ENCODE measurements at regions not wholly inside any gene's neighbourhood (a gene's known extent, or its start where the extent isn't known, plus 50 kb on each side); places are given as distances from the start of the nearest gene placed in this dataset.
"Not testable (repeated sequence)": the region's sequence is repeated elsewhere in the genome, so short reads cannot be mapped to it uniquely, and the experiment has no call there.

GRCh38 chrX:16360056-16360455 lies 192.8 kb downstream of the MAGEB17 start:
- not testable (repeated sequence) for H3K27ac Mint-ChIP-seq; H3K36me3 Mint-ChIP-seq (ENCODE audit: low read depth); H3K4me3 Mint-ChIP-seq; H3K9me3 Mint-ChIP-seq; H3K4me1 Mint-ChIP-seq (ENCODE audit: low read depth); H3K27me3 Mint-ChIP-seq (ENCODE audit: low read depth); DNase-seq (ENCODE audit: low spot score)

- no peak overlapping the region for H3K4me3 Mint-ChIP-seq
- no peak overlapping the region for H3K27ac Mint-ChIP-seq
- H3K4me1 Mint-ChIP-seq (ENCODE audit: low read depth): no peaks in the 10 kb centered on the region
- no peaks in the 10 kb centered on the region for H3K27me3 Mint-ChIP-seq (ENCODE audit: low read depth)
- no peaks in the 10 kb centered on the region for H3K9me3 Mint-ChIP-seq
- DNase-seq (ENCODE audit: low spot score): no peak
- H3K36me3 Mint-ChIP-seq (ENCODE audit: low read depth): no peaks in the 10 kb centered on the region
Measured at GRCh38 chrX:16368696-16369095, 201.4 kb downstream of the MAGEB17 start.

GRCh38 chrX:16376056-16376455 lies 208.8 kb downstream of the MAGEB17 start:
- no peaks in the 10 kb centered on the region for H3K9me3 Mint-ChIP-seq
- no peak overlapping the region for H3K27ac Mint-ChIP-seq
- H3K27me3 Mint-ChIP-seq (ENCODE audit: low read depth): no peaks in the 10 kb centered on the region
- H3K4me3 Mint-ChIP-seq: no peak overlapping the region
- no peaks in the 10 kb centered on the region for H3K4me1 Mint-ChIP-seq (ENCODE audit: low read depth)
- DNase-seq (ENCODE audit: low spot score): no peak
- H3K36me3 Mint-ChIP-seq (ENCODE audit: low read depth): no peaks in the 10 kb centered on the region

- Mint-ChIP-seq H3K27ac (no peak overlapping the region), H3K4me3 (no peak overlapping the region), H3K27me3 (ENCODE audit: low read depth) (no peaks in the 10 kb centered on the region), H3K4me1 (ENCODE audit: low read depth) (no peaks in the 10 kb centered on the region), H3K9me3 (no peaks in the 10 kb centered on the region), H3K36me3 (ENCODE audit: low read depth) (no peaks in the 10 kb centered on the region)
- no peak for DNase-seq (ENCODE audit: low spot score)
Measured at GRCh38 chrX:16386126-16386525, 218.8 kb downstream of the MAGEB17 start.

- H3K4me1 Mint-ChIP-seq (ENCODE audit: low read depth): no peaks in the 10 kb centered on the region
- DNase-seq (ENCODE audit: low spot score): no peak
- no peaks in the 10 kb centered on the region for H3K9me3 Mint-ChIP-seq
- no peaks in the 10 kb centered on the region for H3K36me3 Mint-ChIP-seq (ENCODE audit: low read depth)
- no peak overlapping the region for H3K4me3 Mint-ChIP-seq
- no peak overlapping the region for H3K27ac Mint-ChIP-seq
- no peaks in the 10 kb centered on the region for H3K27me3 Mint-ChIP-seq (ENCODE audit: low read depth)
Measured at GRCh38 chrX:16392597-16392996, 225.3 kb downstream of the MAGEB17 start.

- Mint-ChIP-seq H3K36me3 (ENCODE audit: low read depth) (no peaks in the 10 kb centered on the region), H3K9me3 (no peaks in the 10 kb centered on the region), H3K4me3 (no peak overlapping the region), H3K27me3 (ENCODE audit: low read depth) (no peaks in the 10 kb centered on the region), H3K27ac (no peak overlapping the region), H3K4me1 (ENCODE audit: low read depth) (no peaks in the 10 kb centered on the region)
- no peak for DNase-seq (ENCODE audit: low spot score)
Measured at GRCh38 chrX:16394290-16394689, 227.0 kb downstream of the MAGEB17 start.

- no peaks in the 10 kb centered on the region for H3K4me1 Mint-ChIP-seq (ENCODE audit: low read depth)
- H3K4me3 Mint-ChIP-seq: no peak overlapping the region
- no peaks in the 10 kb centered on the region for H3K9me3 Mint-ChIP-seq
- DNase-seq (ENCODE audit: low spot score): no peak
- no peak overlapping the region for H3K27ac Mint-ChIP-seq
- H3K27me3 Mint-ChIP-seq (ENCODE audit: low read depth): no peaks in the 10 kb centered on the region
- no peaks in the 10 kb centered on the region for H3K36me3 Mint-ChIP-seq (ENCODE audit: low read depth)
Measured at GRCh38 chrX:16403808-16404207, 236.5 kb downstream of the MAGEB17 start.

- H3K4me3 Mint-ChIP-seq: no peak overlapping the region
- H3K27ac Mint-ChIP-seq: no peak overlapping the region
- no peaks in the 10 kb centered on the region for H3K36me3 Mint-ChIP-seq (ENCODE audit: low read depth)
- no peaks in the 10 kb centered on the region for H3K9me3 Mint-ChIP-seq
- no peaks in the 10 kb centered on the region for H3K4me1 Mint-ChIP-seq (ENCODE audit: low read depth)
- no peak for DNase-seq (ENCODE audit: low spot score)
- H3K27me3 Mint-ChIP-seq (ENCODE audit: low read depth): no peaks in the 10 kb centered on the region
Measured at GRCh38 chrX:16416588-16416987, 233.4 kb upstream of the S100G start.

- no peaks in the 10 kb centered on the region for H3K9me3 Mint-ChIP-seq
- H3K4me1 Mint-ChIP-seq (ENCODE audit: low read depth): no peaks in the 10 kb centered on the region
- DNase-seq (ENCODE audit: low spot score): no peak
- H3K36me3 Mint-ChIP-seq (ENCODE audit: low read depth): no peaks in the 10 kb centered on the region
- H3K4me3 Mint-ChIP-seq: no peak overlapping the region
- H3K27ac Mint-ChIP-seq: no peak overlapping the region
- no peaks in the 10 kb centered on the region for H3K27me3 Mint-ChIP-seq (ENCODE audit: low read depth)
Measured at GRCh38 chrX:16418650-16419049, 231.3 kb upstream of the S100G start.

GRCh38 chrX:16427668-16428067 lies 222.3 kb upstream of the S100G start:
- Mint-ChIP-seq H3K4me3 (no peak overlapping the region), H3K27ac (no peak overlapping the region), H3K4me1 (ENCODE audit: low read depth) (peaks cover 4% of the 10 kb centered on the region), H3K27me3 (ENCODE audit: low read depth) (no peaks in the 10 kb centered on the region), H3K36me3 (ENCODE audit: low read depth) (no peaks in the 10 kb centered on the region), H3K9me3 (no peaks in the 10 kb centered on the region)
- no peak for DNase-seq (ENCODE audit: low spot score)

- Mint-ChIP-seq H3K36me3 (ENCODE audit: low read depth) (no peaks in the 10 kb centered on the region), H3K9me3 (no peaks in the 10 kb centered on the region), H3K27me3 (ENCODE audit: low read depth) (no peaks in the 10 kb centered on the region), H3K4me3 (no peak overlapping the region), H3K4me1 (ENCODE audit: low read depth) (peaks cover 9% of the 10 kb centered on the region), H3K27ac (no peak overlapping the region)
- no peak for DNase-seq (ENCODE audit: low spot score)
Measured at GRCh38 chrX:16429406-16429805, 220.6 kb upstream of the S100G start.

GRCh38 chrX:16431266-16431665 lies 218.7 kb upstream of the S100G start:
- H3K27ac Mint-ChIP-seq: no peak overlapping the region
- no peak overlapping the region for H3K4me3 Mint-ChIP-seq
- no peak for DNase-seq (ENCODE audit: low spot score)

GRCh38 chrX:16433021-16433420 lies 216.9 kb upstream of the S100G start:
- Mint-ChIP-seq H3K27me3 (ENCODE audit: low read depth) (no peaks in the 10 kb centered on the region), H3K27ac (no peak overlapping the region), H3K4me1 (ENCODE audit: low read depth) (peaks cover 9% of the 10 kb centered on the region), H3K4me3 (no peak overlapping the region), H3K36me3 (ENCODE audit: low read depth) (no peaks in the 10 kb centered on the region), H3K9me3 (no peaks in the 10 kb centered on the region)
- no peak for DNase-seq (ENCODE audit: low spot score)

More at GRCh38 chrX:16431266-16431665, 218.7 kb upstream of the S100G start:
- no peaks in the 10 kb centered on the region for H3K27me3 Mint-ChIP-seq (ENCODE audit: low read depth)
- peaks cover 9% of the 10 kb centered on the region for H3K4me1 Mint-ChIP-seq (ENCODE audit: low read depth)
- H3K9me3 Mint-ChIP-seq: no peaks in the 10 kb centered on the region
- no peaks in the 10 kb centered on the region for H3K36me3 Mint-ChIP-seq (ENCODE audit: low read depth)

GRCh38 chrX:16435399-16435986 lies 214.5 kb upstream of the S100G start:
- no peaks in the 10 kb centered on the region for H3K9me3 Mint-ChIP-seq
- H3K4me1 Mint-ChIP-seq (ENCODE audit: low read depth): peaks cover 9% of the 10 kb centered on the region
- no peaks in the 10 kb centered on the region for H3K36me3 Mint-ChIP-seq (ENCODE audit: low read depth)
- no peak overlapping the region for H3K27ac Mint-ChIP-seq
- H3K27me3 Mint-ChIP-seq (ENCODE audit: low read depth): no peaks in the 10 kb centered on the region
- no peak for DNase-seq (ENCODE audit: low spot score)
- no peak overlapping the region for H3K4me3 Mint-ChIP-seq
